ENCODE measurements at regions not wholly inside any gene's neighbourhood (a gene's known extent, or its start where the extent isn't known, plus 50 kb on each side); places are given as distances from the start of the nearest gene placed in this dataset.

- DNase-seq = peak; percentile 27
- intact Hi-C loops (cut with DNase I; ENCODE audit: low total_unique reads) = no loop called here
- H3K4me3 ChIP-seq = no peak overlapping the region
- no peak overlapping the region for H3K27ac ChIP-seq
- peaks cover 0 to 15% (median 2%) of the 10 kb centered on the region in 8 donors for H3K9me3 ChIP-seq
- TF ChIP-seq POLR2AphosphoS5 (IDR thresholded peaks at IDR 0.05) = no peak
- TF ChIP-seq CTCF (IDR thresholded peaks at IDR 0.05 in 8 of 11, conservative IDR thresholded peaks at IDR 0.05 in 3 of 11) = no peak
- TF ChIP-seq POLR2A (IDR thresholded peaks at IDR 0.05) = no peak
- no peaks in the 10 kb centered on the region for H3K4me1 ChIP-seq
- 69 to 88% (median 83%) methylated on average over 6 of the region's 6 CpGs; no CpG with 5 or more reads in 1 of the 5 donors for WGBS, 5 donors
- H3K36me3 ChIP-seq = no peaks in the 10 kb centered on the region
- peaks cover 0 to 15% (median 0%) of the 10 kb centered on the region in 7 donors for H3K27me3 ChIP-seq (replicated peaks in 1 of 7)
These were observed 230.9 kb downstream of the MATN1 start for GRCh38 chr1:30492451-30492850.

- DNase-seq = no peak
- intact Hi-C loops (cut with DNase I; ENCODE audit: low total_unique reads) = no loop called here
- 63 to 76% (median 70%) methylated on average over 4 of the region's 4 CpGs for whole genome bisulfite sequencing, 5 donors
These were observed 231.6 kb downstream of the MATN1 start for GRCh38 chr1:30491831-30492230.

DNA sequence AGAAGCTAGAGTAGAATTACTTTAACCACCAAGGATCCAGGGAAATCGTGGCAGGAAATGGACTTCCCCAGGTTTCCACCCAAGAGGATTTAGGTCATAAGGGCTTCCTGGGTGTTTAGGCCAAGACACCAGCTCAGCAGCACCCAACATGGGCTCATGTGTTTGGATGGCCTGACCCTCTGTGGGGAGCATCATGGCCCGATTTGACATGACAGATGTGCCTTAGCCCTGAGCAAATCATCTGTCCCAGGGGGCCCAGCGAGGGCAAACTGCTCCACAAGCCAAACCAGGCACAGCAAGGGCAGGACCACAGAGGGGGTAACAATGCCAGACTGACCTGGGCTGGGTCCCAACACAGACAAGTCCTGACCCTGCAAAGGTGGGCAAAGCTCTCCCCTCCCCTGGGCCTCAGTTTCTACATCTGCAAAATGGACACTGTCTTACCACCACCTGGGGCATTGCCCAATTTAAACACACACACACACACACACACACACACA, 232.8 kb downstream of the MATN1 start:
- TF ChIP-seq POLR2AphosphoS5 (IDR thresholded peaks at IDR 0.05) (no peak), POLR2A (IDR thresholded peaks at IDR 0.05) (no peak), CTCF (IDR thresholded peaks at IDR 0.05 in 8 of 11, conservative IDR thresholded peaks at IDR 0.05 in 3 of 11) (no peak)
- Histone ChIP-seq H3K27me3 (replicated peaks in 1 of 7) (peaks cover 0 to 18% (median 0%) of the 10 kb centered on the region in 7 donors), H3K27ac (no peak overlapping the region), H3K4me1 (no peaks in the 10 kb centered on the region), H3K9me3 (peaks cover 0 to 15% (median 0%) of the 10 kb centered on the region in 8 donors), H3K4me3 (no peak overlapping the region), H3K36me3 (no peaks in the 10 kb centered on the region)
- intact Hi-C loops (cut with DNase I; ENCODE audit: low total_unique reads) = no loop called here
- peak; percentile 36 for DNase-seq
- 57 to 90% (median 71%) methylated on average over 1 to 3 of the region's 3 CpGs for WGBS, 5 donors

More at GRCh38 chr1:30491831-30492230, 231.6 kb downstream of the MATN1 start:
- no peak overlapping the region for H3K27ac ChIP-seq
- peaks cover 0 to 15% (median 2%) of the 10 kb centered on the region in 8 donors for H3K9me3 ChIP-seq
- TF ChIP-seq CTCF (IDR thresholded peaks at IDR 0.05 in 8 of 11, conservative IDR thresholded peaks at IDR 0.05 in 3 of 11) = no peak
- TF ChIP-seq POLR2AphosphoS5 (IDR thresholded peaks at IDR 0.05) = no peak
- no peak for TF ChIP-seq POLR2A (IDR thresholded peaks at IDR 0.05)
- no peaks in the 10 kb centered on the region for H3K36me3 ChIP-seq
- H3K27me3 ChIP-seq (replicated peaks in 1 of 7) = peaks cover 0 to 15% (median 0%) of the 10 kb centered on the region in 7 donors
- no peaks in the 10 kb centered on the region for H3K4me1 ChIP-seq
- no peak overlapping the region for H3K4me3 ChIP-seq

- no peak for DNase-seq
- no peak overlapping the region for H3K27ac ChIP-seq
- no peak for TF ChIP-seq POLR2AphosphoS5 (IDR thresholded peaks at IDR 0.05)
- TF ChIP-seq POLR2A (IDR thresholded peaks at IDR 0.05) = no peak
- TF ChIP-seq CTCF (IDR thresholded peaks at IDR 0.05 in 8 of 11, conservative IDR thresholded peaks at IDR 0.05 in 3 of 11) = no peak
- H3K9me3 ChIP-seq = peaks cover 0 to 14% (median 0%) of the 10 kb centered on the region in 8 donors
- peaks cover 0 to 25% (median 0%) of the 10 kb centered on the region in 7 donors for H3K27me3 ChIP-seq (replicated peaks in 1 of 7)
- H3K36me3 ChIP-seq = no peaks in the 10 kb centered on the region
- no peak overlapping the region for H3K4me3 ChIP-seq
- WGBS, 5 donors = 88 to 95% (median 89%) methylated on average over 3 of the region's 3 CpGs
- no peaks in the 10 kb centered on the region for H3K4me1 ChIP-seq
- intact Hi-C loops (cut with DNase I; ENCODE audit: low total_unique reads) = no loop called here
These were observed 233.5 kb downstream of the MATN1 start for GRCh38 chr1:30489737-30490389.

All from spleen (tissue), 11 donors.